EL (cell line): ENCODE measurements at regions not wholly inside any gene's neighbourhood (a gene's known extent, or its start where the extent isn't known, plus 50 kb on each side); places are given as distances from the start of the nearest gene placed in this dataset.
"Not testable (repeated sequence)": the region's sequence is repeated elsewhere in the genome, so short reads cannot be mapped to it uniquely, and the experiment has no call there.

Experiments used
- DNase-seq: peaks from one replicate; pipeline ENCODE4 v3.0.0-alpha.2; 2016

GRCh38 chr7:39826166-39826565, 123.9 kb upstream of the CDK13 start:
- no peak for DNase-seq

GRCh38 chr7:39827571-39827970, 122.5 kb upstream of the CDK13 start:
- no peak for DNase-seq

GRCh38 chr7:39829028-39829427, 121.0 kb upstream of the CDK13 start:
- DNase-seq, result no peak

- DNase-seq, result no peak
Measured at GRCh38 chr7:39832519-39833085, 117.5 kb upstream of the CDK13 start.

- peak; percentile 64 for DNase-seq
Measured at GRCh38 chr7:39833180-39833799, 116.8 kb upstream of the CDK13 start.

GRCh38 chr7:39833865-39834634, 116.0 kb upstream of the CDK13 start:
- DNase-seq, result not testable (repeated sequence)

GRCh38 chr7:39838326-39838725, 111.7 kb upstream of the CDK13 start:
- DNase-seq, result peak; percentile 30

- no peak for DNase-seq
Measured at GRCh38 chr7:39845006-39845405, 105.0 kb upstream of the CDK13 start.

GRCh38 chr7:39847227-39847626, 102.8 kb upstream of the CDK13 start:
- DNase-seq, result no peak

- no peak for DNase-seq
Measured at GRCh38 chr7:39851466-39852045, 98.5 kb upstream of the CDK13 start.

GRCh38 chr7:39854616-39855324, 95.3 kb upstream of the CDK13 start:
- DNase-seq, result not testable (repeated sequence)

GRCh38 chr7:39855325-39855674, 94.8 kb upstream of the CDK13 start:
- DNase-seq, result no peak

- peak; percentile 13 for DNase-seq
Measured at GRCh38 chr7:39863675-39864322, 86.3 kb upstream of the CDK13 start.

GRCh38 chr7:39869888-39870522, 80.1 kb upstream of the CDK13 start:
- DNase-seq, result not testable (repeated sequence)

GRCh38 chr7:39871610-39872009, 78.4 kb upstream of the CDK13 start:
- not testable (repeated sequence) for DNase-seq

- peak; percentile 39 for DNase-seq
Measured at GRCh38 chr7:39880556-39880955, 69.5 kb upstream of the CDK13 start.

- DNase-seq, result no peak
Measured at GRCh38 chr7:39882148-39882784, 67.8 kb upstream of the CDK13 start.

- DNase-seq, result no peak
Measured at GRCh38 chr7:39883812-39884390, 66.2 kb upstream of the CDK13 start.

GRCh38 chr7:39888171-39888853, 61.7 kb upstream of the CDK13 start:
- no peak for DNase-seq

GRCh38 chr7:39890411-39890810, 59.6 kb upstream of the CDK13 start:
- DNase-seq, result no peak

GRCh38 chr7:39891894-39892293, 58.2 kb upstream of the CDK13 start:
- no peak for DNase-seq
